ENCODE measurements at regions not wholly inside any gene's neighbourhood (a gene's known extent, or its start where the extent isn't known, plus 50 kb on each side); places are given as distances from the start of the nearest gene placed in this dataset.
A peak's percentile ranks its signal among the peaks of the same experiment; 100 is the strongest.

- H3K4me3 ChIP-seq (ENCODE audit: low read length): no peak overlapping the region
- no peak for DNase-seq (ENCODE audit: low read depth)
- TF ChIP-seq CTCF (IDR thresholded peaks at IDR 0.05; ENCODE audit: insufficient read depth, low read depth, low read length, missing control alignments): no peak
Observed at GRCh38 chr4:189301692-189302091, 639.0 kb upstream of the FRG1 start.

DNA sequence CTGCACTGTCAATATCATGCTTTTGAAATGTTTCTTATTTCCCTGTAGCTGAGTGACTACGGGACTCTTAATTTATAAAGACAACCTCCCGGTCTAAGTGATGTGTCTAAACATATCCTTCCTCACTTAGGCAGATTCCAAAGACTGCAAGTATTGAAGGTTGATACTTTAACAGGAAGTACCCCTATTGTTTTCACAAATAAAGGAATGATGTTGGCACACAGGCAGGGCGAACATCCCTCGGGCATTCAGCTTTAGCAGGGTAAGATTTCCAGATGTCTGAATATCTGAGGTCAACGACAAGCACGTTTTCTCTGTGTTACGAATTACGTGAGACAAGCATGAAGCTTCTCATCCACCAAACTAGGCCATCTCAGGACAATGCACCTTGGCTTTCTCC lies 638.0 kb upstream of the FRG1 start:
- peak; percentile 92 for DNase-seq (ENCODE audit: low read depth)
- no peak for TF ChIP-seq CTCF (IDR thresholded peaks at IDR 0.05; ENCODE audit: insufficient read depth, low read depth, low read length, missing control alignments)
- H3K4me3 ChIP-seq (ENCODE audit: low read length): no peak overlapping the region

- no peak overlapping the region for H3K4me3 ChIP-seq (ENCODE audit: low read length)
- DNase-seq (ENCODE audit: low read depth): peak; percentile 89
- TF ChIP-seq CTCF (IDR thresholded peaks at IDR 0.05; ENCODE audit: insufficient read depth, low read depth, low read length, missing control alignments): no peak
Observed at GRCh38 chr4:189304167-189304566, 636.5 kb upstream of the FRG1 start.

- H3K4me3 ChIP-seq (ENCODE audit: low read length): no peak overlapping the region
- no peak for TF ChIP-seq CTCF (IDR thresholded peaks at IDR 0.05; ENCODE audit: insufficient read depth, low read depth, low read length, missing control alignments)
- peak; percentile 52 for DNase-seq (ENCODE audit: low read depth)
Observed at GRCh38 chr4:189304809-189305208, 635.9 kb upstream of the FRG1 start.

- no peak for TF ChIP-seq CTCF (IDR thresholded peaks at IDR 0.05; ENCODE audit: insufficient read depth, low read depth, low read length, missing control alignments)
Observed at GRCh38 chr4:189305500-189305899, 635.2 kb upstream of the FRG1 start.

GRCh38 chr4:189311251-189311650 lies 629.4 kb upstream of the FRG1 start:
- DNase-seq (ENCODE audit: low read depth): peak; percentile 29
- H3K4me3 ChIP-seq (ENCODE audit: low read length): no peak overlapping the region

More at GRCh38 chr4:189305500-189305899, 635.2 kb upstream of the FRG1 start:
- H3K4me3 ChIP-seq (ENCODE audit: low read length): no peak overlapping the region
- DNase-seq (ENCODE audit: low read depth): no peak

More at GRCh38 chr4:189311251-189311650, 629.4 kb upstream of the FRG1 start:
- TF ChIP-seq CTCF (IDR thresholded peaks at IDR 0.05; ENCODE audit: insufficient read depth, low read depth, low read length, missing control alignments): no peak
